ENCODE measurements at regions not wholly inside any gene's neighbourhood (a gene's known extent, or its start where the extent isn't known, plus 50 kb on each side); places are given as distances from the start of the nearest gene placed in this dataset.
A peak's percentile ranks its signal among the peaks of the same experiment; 100 is the strongest.

DNA sequence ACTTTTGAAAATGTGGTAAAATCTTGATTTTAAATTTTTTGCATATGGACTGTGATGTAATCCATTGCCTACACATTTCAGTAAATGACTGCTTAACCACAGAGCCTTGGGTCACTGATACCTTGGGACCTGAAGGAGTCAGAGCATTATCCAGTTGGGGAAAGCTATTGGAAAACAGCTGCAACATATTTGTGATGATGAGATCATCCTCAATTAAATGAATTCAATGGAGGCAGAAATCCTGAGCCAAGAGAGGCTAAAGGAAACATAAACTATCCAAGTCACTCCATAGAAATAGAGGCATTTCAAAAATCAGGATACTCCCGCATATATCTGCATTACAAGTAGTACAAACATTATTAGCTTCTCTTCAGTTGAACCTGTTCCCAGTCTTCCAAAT is 99.8 kb upstream of the PRMT6 start:
- DNase-seq (ENCODE audit: extremely low read depth, low read depth): peak; percentile 16
- TF ChIP-seq, protein P1, sequence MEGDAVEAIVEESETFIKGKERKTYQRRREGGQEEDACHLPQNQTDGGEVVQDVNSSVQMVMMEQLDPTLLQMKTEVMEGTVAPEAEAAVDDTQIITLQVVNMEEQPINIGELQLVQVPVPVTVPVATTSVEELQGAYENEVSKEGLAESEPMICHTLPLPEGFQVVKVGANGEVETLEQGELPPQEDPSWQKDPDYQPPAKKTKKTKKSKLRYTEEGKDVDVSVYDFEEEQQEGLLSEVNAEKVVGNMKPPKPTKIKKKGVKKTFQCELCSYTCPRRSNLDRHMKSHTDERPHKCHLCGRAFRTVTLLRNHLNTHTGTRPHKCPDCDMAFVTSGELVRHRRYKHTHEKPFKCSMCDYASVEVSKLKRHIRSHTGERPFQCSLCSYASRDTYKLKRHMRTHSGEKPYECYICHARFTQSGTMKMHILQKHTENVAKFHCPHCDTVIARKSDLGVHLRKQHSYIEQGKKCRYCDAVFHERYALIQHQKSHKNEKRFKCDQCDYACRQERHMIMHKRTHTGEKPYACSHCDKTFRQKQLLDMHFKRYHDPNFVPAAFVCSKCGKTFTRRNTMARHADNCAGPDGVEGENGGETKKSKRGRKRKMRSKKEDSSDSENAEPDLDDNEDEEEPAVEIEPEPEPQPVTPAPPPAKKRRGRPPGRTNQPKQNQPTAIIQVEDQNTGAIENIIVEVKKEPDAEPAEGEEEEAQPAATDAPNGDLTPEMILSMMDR (IDR thresholded peaks at IDR 0.05; ENCODE audit: low read depth, low read length, missing control alignments): no peak
- H3K4me3 ChIP-seq (replicated peaks; ENCODE audit: low read depth, low read length): no peak overlapping the region

DNA sequence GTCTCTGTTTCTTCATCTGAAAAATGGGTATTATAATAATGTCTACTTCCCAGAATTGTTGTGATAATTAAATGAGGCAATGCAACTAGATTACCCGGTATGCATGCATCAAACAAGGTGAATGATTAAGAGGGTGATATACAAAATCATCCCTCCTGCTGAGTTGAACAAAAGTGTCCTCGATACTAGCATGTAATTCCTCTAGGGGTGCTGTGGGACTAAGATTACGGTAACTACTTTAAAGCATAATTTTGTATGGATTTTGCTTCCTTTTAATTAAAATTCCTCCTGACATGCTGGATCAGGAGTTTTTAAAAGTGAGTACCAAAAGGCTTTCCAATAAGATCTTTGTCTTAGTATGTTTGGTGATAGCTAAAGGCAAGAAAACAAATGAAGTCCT is 98.7 kb upstream of the PRMT6 start:
- no peak for DNase-seq (ENCODE audit: extremely low read depth, low read depth)
- H3K4me3 ChIP-seq (replicated peaks; ENCODE audit: low read depth, low read length): no peak overlapping the region
- TF ChIP-seq, protein P1 (IDR thresholded peaks at IDR 0.05; ENCODE audit: low read depth, low read length, missing control alignments): no peak

DNA sequence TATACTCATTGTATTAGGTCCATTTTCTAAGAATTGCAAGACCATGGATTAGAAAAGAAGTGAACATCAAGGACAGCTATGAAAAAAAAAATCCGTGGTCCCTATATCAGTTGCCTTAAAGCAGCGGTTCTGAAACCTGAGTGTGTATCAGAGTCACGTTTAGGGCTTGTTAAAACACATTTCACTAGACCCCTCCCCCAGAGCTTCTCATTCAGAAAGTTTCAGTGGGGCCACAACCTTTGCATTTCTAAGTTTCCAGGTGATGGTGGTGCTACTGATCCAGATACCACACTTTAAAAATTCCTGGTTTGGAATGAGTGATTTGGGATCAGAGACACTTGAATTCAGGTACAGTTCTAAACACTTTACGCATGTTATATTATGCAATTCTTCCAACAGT is 96.1 kb upstream of the PRMT6 start:
- H3K4me3 ChIP-seq (replicated peaks; ENCODE audit: low read depth, low read length): no peak overlapping the region
- DNase-seq (ENCODE audit: extremely low read depth, low read depth): no peak
- TF ChIP-seq, protein P1 (IDR thresholded peaks at IDR 0.05; ENCODE audit: low read depth, low read length, missing control alignments): no peak

DNA sequence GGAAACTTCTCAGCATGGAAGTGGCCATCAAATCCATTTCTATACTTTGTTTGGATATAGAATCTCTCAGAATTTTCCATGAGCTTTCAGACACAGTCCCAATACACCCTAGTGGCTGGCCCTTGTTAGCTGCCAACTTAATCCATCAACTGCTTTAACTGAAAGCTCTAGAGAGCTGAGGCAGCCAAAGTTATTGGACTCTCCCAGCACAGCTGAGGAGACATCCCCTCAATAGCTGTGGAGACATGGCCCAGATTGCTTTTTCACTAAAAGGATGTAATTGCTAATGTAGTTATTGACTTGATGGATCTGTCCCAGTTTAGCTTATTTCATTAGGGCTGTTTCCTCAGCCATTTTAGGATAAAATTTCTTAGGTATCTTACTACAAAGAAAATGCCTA is 94.8 kb upstream of the PRMT6 start:
- TF ChIP-seq, protein P1 (IDR thresholded peaks at IDR 0.05; ENCODE audit: low read depth, low read length, missing control alignments): no peak
- no peak overlapping the region for H3K4me3 ChIP-seq (replicated peaks; ENCODE audit: low read depth, low read length)
- no peak for DNase-seq (ENCODE audit: extremely low read depth, low read depth)

DNA sequence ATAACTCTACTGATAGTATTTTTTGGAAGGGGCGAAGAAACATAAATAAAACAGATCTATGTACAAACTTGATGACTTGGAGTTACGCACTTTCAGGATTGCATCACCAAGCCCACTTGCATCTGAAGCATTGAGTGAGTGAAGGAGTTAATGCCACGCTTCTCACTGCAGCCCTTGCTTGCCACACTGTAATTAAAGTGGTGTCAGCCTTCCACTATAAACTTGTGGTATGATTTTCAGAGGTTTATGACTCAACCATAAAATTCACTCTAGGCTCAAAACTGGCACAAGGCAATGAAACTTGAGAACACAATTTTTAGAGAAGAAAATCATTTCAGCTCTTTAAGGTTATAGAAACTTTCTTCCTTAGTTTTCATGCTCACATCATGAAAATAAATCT is 93.9 kb upstream of the PRMT6 start:
- TF ChIP-seq, protein P1 (IDR thresholded peaks at IDR 0.05; ENCODE audit: low read depth, low read length, missing control alignments): no peak
- H3K4me3 ChIP-seq (replicated peaks; ENCODE audit: low read depth, low read length): no peak overlapping the region
- DNase-seq (ENCODE audit: extremely low read depth, low read depth): no peak

DNA sequence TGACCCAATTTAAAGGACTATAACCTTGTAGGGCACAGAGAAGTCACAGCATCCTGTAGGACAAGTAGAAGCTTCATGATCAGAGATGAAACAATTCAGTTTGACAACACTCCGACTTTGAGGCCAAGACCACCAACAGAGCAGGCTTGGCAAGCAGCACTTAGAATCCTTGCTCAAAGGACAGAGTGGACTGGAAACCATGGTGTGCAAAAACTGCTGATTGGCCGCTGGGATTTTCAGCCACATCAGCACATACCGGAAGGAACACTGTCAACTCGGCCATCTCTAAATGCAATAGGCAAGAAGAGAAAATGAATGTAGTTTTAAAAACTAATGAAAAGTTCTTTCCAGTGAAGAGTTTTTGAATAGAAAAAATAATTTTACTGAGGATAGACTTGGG is 92.0 kb upstream of the PRMT6 start:
- no peak overlapping the region for H3K4me3 ChIP-seq (replicated peaks; ENCODE audit: low read depth, low read length)
- DNase-seq (ENCODE audit: extremely low read depth, low read depth): no peak
- TF ChIP-seq, protein P1 (IDR thresholded peaks at IDR 0.05; ENCODE audit: low read depth, low read length, missing control alignments): no peak

DNA sequence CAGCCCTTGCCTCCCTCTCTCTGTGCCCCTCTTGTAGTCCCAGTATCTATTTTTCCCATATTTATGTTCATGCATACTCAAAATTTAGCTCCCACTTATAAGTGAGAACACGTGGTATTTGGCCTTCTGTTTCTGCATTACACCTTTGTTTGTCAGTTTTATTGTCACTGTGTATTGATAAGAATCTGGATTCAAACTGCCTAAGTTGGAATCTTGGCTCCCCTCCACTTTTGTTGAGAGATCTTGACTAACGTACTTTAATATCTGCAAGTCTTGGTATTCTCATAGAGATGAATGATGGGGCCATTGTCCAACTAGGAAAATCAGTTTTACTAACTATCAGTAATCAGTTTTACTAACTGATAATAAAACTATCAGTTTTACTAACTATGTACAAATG is 87.8 kb upstream of the PRMT6 start:
- no peak overlapping the region for H3K4me3 ChIP-seq (replicated peaks; ENCODE audit: low read depth, low read length)
- DNase-seq (ENCODE audit: extremely low read depth, low read depth): no peak
- TF ChIP-seq, protein P1 (IDR thresholded peaks at IDR 0.05; ENCODE audit: low read depth, low read length, missing control alignments): no peak
